Keratinocyte (primary cell): ENCODE measurements at regions not wholly inside any gene's neighbourhood (a gene's known extent, or its start where the extent isn't known, plus 50 kb on each side); places are given as distances from the start of the nearest gene placed in this dataset.

Source experiments
- CTCF ChIP-seq, 3 experiments: IDR thresholded peaks in 1 of 3; conservative IDR thresholded peaks in 1 of 3; optimal IDR thresholded peaks in 1 of 3; 2 replicates in 2 of 3; 3 replicates in 1 of 3; pipeline versions ENCODE3 to v1.5.1; 2011; ENCODE audit warnings: low read length in 3 of 3, mild to moderate bottlenecking in 3 of 3, moderate library complexity in 2 of 3, control low read depth in 1 of 3, inconsistent platforms in 1 of 3; ENCODE audit not compliant: insufficient read depth in 2 of 3; ENCODE audit errors: extremely low read depth in 1 of 3
- EZH2 ChIP-seq: IDR thresholded peaks from one replicate; pipeline ENCODE4 v1.6.1; 2012; ENCODE audit warnings: inconsistent platforms, mild to moderate bottlenecking, low read length, moderate library complexity

GRCh38 chr7:31261341-31261740 is 79.2 kb downstream of the NEUROD6 start:
- TF ChIP-seq CTCF (optimal IDR thresholded peaks at IDR 0.05 in 1 of 3, IDR thresholded peaks at IDR 0.05 in 1 of 3, conservative IDR thresholded peaks at IDR 0.05 in 1 of 3; ENCODE audit: extremely low read depth in 1 of 3, insufficient read depth in 2 of 3, low read length in 3 of 3) = no peak
- no peak for TF ChIP-seq EZH2
